CD4-positive, alpha-beta T cell (primary cell): ENCODE measurements at regions not wholly inside any gene's neighbourhood (a gene's known extent, or its start where the extent isn't known, plus 50 kb on each side); places are given as distances from the start of the nearest gene placed in this dataset.

ENCODE experiments used
- ATAC-seq: fragments of 200-7000 bp; cut with Tn5 transposase; one replicate; pipeline ENCODE4 v1.10.0; 2022; ENCODE audit warnings: mild to moderate bottlenecking; ENCODE audit not compliant: poor library complexity
- CTCF ChIA-PET: fragments of 350-600 bp; sonication (Branson Sonifier 250); formaldehyde crosslinking; loops from one replicate; lab custom pipeline; 2021; ENCODE audit warnings: antibody characterized with exemption, inconsistent platforms; lab: Charles Lee
- POLR2A ChIA-PET: fragments of 350-600 bp; sonication (Branson Sonifier 250); formaldehyde crosslinking; loops from one replicate; lab custom pipeline; 2021; ENCODE audit warnings: antibody characterized with exemption, inconsistent platforms; lab: Charles Lee
- DNase-seq, 14 experiments: peaks; one replicate each; pipeline ENCODE4 v3.0.0-alpha.2; 2013 to 2020; ENCODE audit warnings: mixed read lengths in 2 of 14
- H3K27ac ChIP-seq, 2 donors: one replicate each; pipeline versions ENCODE4 v1.5.1 to v1.7.0; 2013; ENCODE audit warnings: low read length in 2 of 2, low read depth in 1 of 2, mild to moderate bottlenecking in 1 of 2
- H3K27me3 ChIP-seq, 2 experiments: 1 replicate in 1 of 2; 2 replicates in 1 of 2; pipeline versions ENCODE4 v1.6.1 to v1.7.0; 2013; ENCODE audit warnings: low read length in 2 of 2, control low read depth in 1 of 2, mild to moderate bottlenecking in 1 of 2, moderate library complexity in 1 of 2; ENCODE audit not compliant: insufficient read depth in 2 of 2, control insufficient read depth in 1 of 2
- H3K36me3 ChIP-seq: one replicate; pipeline ENCODE4 v1.6.1; 2013; ENCODE audit warnings: low read length, control low read depth; ENCODE audit not compliant: insufficient read depth
- H3K4me1 ChIP-seq: one replicate; pipeline ENCODE4 v1.6.1; 2013; ENCODE audit warnings: low read length, control low read depth; ENCODE audit not compliant: insufficient read depth
- H3K4me3 ChIP-seq: one replicate; pipeline ENCODE4 v1.5.1; 2013; ENCODE audit warnings: mild to moderate bottlenecking, low read length, moderate library complexity
- H3K9me3 ChIP-seq, 2 experiments: 1 replicate in 1 of 2; 2 replicates in 1 of 2; pipeline versions ENCODE4 v1.6.1 to v1.7.0; 2013; ENCODE audit warnings: low read length in 2 of 2, mild to moderate bottlenecking in 2 of 2, control low read depth in 1 of 2, moderate library complexity in 1 of 2; ENCODE audit not compliant: control insufficient read depth in 1 of 2, insufficient read depth in 1 of 2
- H3K27ac Mint-ChIP-seq: one replicate; pipeline ENCODE4 v1.8.0; 2020; ENCODE audit warnings: mixed read lengths
- H3K27me3 Mint-ChIP-seq: one replicate; pipeline ENCODE4 v1.8.0; 2021; ENCODE audit warnings: mixed read lengths
- H3K36me3 Mint-ChIP-seq: one replicate; pipeline ENCODE4 v1.8.0; 2021; ENCODE audit warnings: low read depth, mixed read lengths
- H3K4me1 Mint-ChIP-seq: one replicate; pipeline ENCODE4 v1.8.0; 2021; ENCODE audit warnings: low read depth, mixed read lengths
- H3K4me3 Mint-ChIP-seq: one replicate; pipeline ENCODE4 v1.8.0; 2020; ENCODE audit warnings: mild to moderate bottlenecking, mixed read lengths
- H3K9me3 Mint-ChIP-seq: one replicate; pipeline ENCODE4 v1.8.0; 2020; ENCODE audit warnings: mixed read lengths
- intact Hi-C, 2 experiments: fragments of 100-400 bp; cut with DNase I in 1 of 2; cut with micrococcal nuclease in 1 of 2; formaldehyde crosslinking; loops; one replicate each; pipeline versions ENCODE4 v1.15.1 to v1.9.0; 2023 to 2025; cut with DNase I, micrococcal nuclease
- TF ChIP-seq, protein P1 (sequence below): fragments of 200-600 bp; IDR thresholded peaks from one replicate; pipeline ENCODE4 v1.8.0; 2022; ENCODE audit warnings: antibody characterized with exemption, mild to moderate bottlenecking

DNA sequence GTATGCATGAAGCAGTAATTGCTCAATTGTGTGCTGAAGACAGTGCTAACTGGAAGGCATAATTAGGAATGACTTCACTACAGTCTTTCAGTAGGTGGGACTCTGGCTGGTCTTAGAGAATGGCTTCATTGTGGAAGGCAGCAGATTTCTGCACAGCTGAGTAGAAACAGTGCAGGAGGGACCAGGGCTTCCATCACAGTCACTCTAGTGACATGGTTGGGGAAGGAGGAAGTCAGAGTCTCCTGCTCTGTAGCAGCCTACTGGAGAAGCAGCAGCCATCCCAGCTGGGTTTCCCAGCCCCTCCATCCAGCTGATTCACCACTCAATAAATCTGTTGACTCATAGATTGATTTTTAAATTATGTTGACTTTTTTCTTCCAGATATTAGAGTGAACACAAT is 80.6 kb upstream of the DBX2 start:
- Histone ChIP-seq H3K4me1 (no peaks in the 10 kb centered on the region), H3K27me3 (no peaks in the 10 kb centered on the region), H3K4me3 (no peak overlapping the region), H3K9me3 (no peaks in the 10 kb centered on the region), H3K36me3 (no peaks in the 10 kb centered on the region), H3K27ac (no peak overlapping the region)
- CTCF ChIA-PET: no interaction called here
- no peak for ATAC-seq
- DNase-seq: no peak
- Mint-ChIP-seq H3K4me3 (no peak overlapping the region), H3K9me3 (no peaks in the 10 kb centered on the region), H3K4me1 (no peaks in the 10 kb centered on the region), H3K27me3 (peaks cover 3% of the 10 kb centered on the region), H3K36me3 (no peaks in the 10 kb centered on the region), H3K27ac (no peak overlapping the region)
- POLR2A ChIA-PET: no interaction called here
- intact Hi-C loops: no loop called here
- TF ChIP-seq, protein P1, sequence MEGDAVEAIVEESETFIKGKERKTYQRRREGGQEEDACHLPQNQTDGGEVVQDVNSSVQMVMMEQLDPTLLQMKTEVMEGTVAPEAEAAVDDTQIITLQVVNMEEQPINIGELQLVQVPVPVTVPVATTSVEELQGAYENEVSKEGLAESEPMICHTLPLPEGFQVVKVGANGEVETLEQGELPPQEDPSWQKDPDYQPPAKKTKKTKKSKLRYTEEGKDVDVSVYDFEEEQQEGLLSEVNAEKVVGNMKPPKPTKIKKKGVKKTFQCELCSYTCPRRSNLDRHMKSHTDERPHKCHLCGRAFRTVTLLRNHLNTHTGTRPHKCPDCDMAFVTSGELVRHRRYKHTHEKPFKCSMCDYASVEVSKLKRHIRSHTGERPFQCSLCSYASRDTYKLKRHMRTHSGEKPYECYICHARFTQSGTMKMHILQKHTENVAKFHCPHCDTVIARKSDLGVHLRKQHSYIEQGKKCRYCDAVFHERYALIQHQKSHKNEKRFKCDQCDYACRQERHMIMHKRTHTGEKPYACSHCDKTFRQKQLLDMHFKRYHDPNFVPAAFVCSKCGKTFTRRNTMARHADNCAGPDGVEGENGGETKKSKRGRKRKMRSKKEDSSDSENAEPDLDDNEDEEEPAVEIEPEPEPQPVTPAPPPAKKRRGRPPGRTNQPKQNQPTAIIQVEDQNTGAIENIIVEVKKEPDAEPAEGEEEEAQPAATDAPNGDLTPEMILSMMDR: no peak

DNA sequence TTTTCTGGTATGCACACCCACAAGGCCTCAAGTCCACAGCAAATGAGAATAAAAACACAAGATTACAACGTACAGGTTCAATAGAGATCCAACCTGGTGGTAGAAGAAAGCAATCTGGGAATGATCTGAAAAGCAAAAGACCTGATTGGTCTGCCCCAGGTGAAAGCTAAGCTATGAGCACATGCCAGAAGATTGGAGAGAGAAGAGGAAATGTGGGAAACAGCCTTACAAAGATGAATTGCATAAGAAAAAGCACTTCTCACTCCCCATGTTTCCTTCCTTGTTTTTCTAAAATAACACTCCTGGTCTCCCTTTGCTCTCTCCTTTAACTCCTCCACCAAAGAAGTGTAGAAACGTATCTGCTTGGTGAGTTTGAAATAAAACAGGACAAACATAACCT is 77.3 kb upstream of the ANO6 start:
- no peaks in the 10 kb centered on the region for H3K4me1 ChIP-seq
- no peak overlapping the region for H3K27ac Mint-ChIP-seq
- ATAC-seq (no peak), DNase-seq (no peak)
- peaks cover 0 to under 1% of the 10 kb centered on the region in 2 experiments for H3K27me3 ChIP-seq
- no peaks in the 10 kb centered on the region for H3K9me3 Mint-ChIP-seq
- no peaks in the 10 kb centered on the region for H3K36me3 Mint-ChIP-seq
- intact Hi-C loops: no loop called here
- H3K36me3 ChIP-seq: no peaks in the 10 kb centered on the region
- no peak overlapping the region for H3K4me3 ChIP-seq
- peaks cover 0 to 3% of the 10 kb centered on the region in 2 experiments for H3K9me3 ChIP-seq
- no peaks in the 10 kb centered on the region for H3K4me1 Mint-ChIP-seq
- ChIA-PET CTCF (no interaction called here), POLR2A (no interaction called here)
- H3K27me3 Mint-ChIP-seq: no peaks in the 10 kb centered on the region
- no peak overlapping the region for H3K4me3 Mint-ChIP-seq
- H3K27ac ChIP-seq: no peak overlapping the region
- TF ChIP-seq, protein P1: no peak

DNA sequence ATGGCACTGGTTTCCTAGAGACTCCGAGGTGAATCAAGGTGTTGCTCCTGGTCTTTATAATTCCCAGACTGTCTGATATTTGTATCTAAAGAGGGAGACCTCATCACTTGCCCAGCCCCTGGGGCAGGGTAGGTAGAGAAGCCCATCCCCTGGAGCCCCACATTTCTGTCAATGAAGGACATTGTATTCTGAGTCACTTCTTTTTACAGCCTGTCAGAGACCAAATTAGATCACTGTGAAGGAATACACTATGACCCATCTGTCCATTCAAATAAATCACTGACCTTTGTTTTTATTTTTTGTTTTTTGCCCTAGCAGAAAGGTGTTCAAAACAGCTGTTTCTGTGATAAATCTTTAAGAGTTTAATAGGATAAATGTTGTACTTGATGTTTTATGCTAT is 67.9 kb upstream of the ANO6 start:
- intact Hi-C loops: no loop called here
- Histone ChIP-seq H3K9me3 (peaks cover 6 to 14% of the 10 kb centered on the region in 2 experiments), H3K4me3 (no peak overlapping the region), H3K27ac (no peak overlapping the region), H3K27me3 (peaks cover 0 to 4% of the 10 kb centered on the region in 2 experiments), H3K4me1 (no peaks in the 10 kb centered on the region), H3K36me3 (no peaks in the 10 kb centered on the region)
- Mint-ChIP-seq H3K36me3 (no peaks in the 10 kb centered on the region), H3K27me3 (peaks cover 5% of the 10 kb centered on the region), H3K27ac (no peak overlapping the region), H3K4me3 (no peak overlapping the region), H3K9me3 (peaks cover 11% of the 10 kb centered on the region), H3K4me1 (no peaks in the 10 kb centered on the region)
- ATAC-seq (no peak), DNase-seq (no peak)
- TF ChIP-seq, protein P1: no peak
- CTCF ChIA-PET: no interaction called here
- POLR2A ChIA-PET: no interaction called here
